Epithelial cell of proximal tubule (primary cell): ENCODE measurements at regions not wholly inside any gene's neighbourhood (a gene's known extent, or its start where the extent isn't known, plus 50 kb on each side); places are given as distances from the start of the nearest gene placed in this dataset.

Experiments
- DNase-seq: peaks from one replicate; pipeline ENCODE4 v3.0.0-alpha.2; 2011; ENCODE audit warnings: low read depth
- H3K4me3 ChIP-seq: 2 replicates; pipeline ENCODE4 v1.5.1; 2011; ENCODE audit warnings: low read depth, mild to moderate bottlenecking, low read length
- TF ChIP-seq, protein P1 (sequence below): conservative IDR thresholded peaks from 2 replicates; pipeline ENCODE4 v1.5.1; 2012; ENCODE audit warnings: low read depth, mild to moderate bottlenecking, low read length

DNA sequence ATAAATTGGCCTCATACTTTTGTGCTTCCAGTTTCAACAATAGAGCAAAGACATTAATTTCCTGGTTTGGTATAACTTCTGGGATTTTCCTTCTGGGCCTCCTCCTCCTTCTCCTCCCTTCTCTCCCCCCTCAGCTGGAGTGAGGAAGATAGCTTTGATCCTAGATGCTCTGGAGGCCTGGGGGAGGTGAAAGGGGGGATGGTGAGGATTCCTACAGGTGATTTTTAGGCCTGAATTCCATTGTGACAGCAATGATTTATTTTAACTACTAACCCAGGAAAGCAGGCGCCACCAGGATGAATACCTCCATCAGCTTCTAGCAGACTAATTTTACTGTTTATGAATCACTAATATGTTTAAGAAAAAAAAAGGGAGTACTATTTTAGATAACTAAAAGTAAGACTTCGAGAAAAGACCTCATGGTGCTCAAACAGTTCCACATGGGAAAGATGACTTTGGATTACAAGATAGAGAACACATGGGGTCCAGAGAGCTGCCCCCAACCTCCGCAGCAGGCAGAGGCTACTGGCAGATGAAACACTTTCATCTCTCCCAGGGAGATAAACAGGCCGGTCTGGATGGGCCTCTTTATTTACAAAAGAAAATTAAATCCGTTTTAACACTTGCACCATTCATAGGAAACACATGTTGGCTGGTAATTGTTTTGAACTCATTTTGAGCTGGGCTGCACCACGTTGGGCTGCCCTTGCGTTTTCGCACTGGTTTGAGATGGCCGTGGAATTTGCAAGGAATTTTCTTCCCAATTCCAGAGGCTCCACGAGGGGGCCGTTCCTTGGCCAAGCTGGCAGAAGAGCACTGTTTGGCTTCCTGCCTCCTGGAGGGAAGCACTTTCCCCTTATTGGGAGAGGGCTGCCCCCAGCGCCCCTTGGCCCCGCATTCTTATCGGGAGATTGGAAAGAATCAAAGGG lies 125.1 kb upstream of the STX18 start:
- no peak overlapping the region for H3K4me3 ChIP-seq
- no peak for DNase-seq
- TF ChIP-seq, protein P1, sequence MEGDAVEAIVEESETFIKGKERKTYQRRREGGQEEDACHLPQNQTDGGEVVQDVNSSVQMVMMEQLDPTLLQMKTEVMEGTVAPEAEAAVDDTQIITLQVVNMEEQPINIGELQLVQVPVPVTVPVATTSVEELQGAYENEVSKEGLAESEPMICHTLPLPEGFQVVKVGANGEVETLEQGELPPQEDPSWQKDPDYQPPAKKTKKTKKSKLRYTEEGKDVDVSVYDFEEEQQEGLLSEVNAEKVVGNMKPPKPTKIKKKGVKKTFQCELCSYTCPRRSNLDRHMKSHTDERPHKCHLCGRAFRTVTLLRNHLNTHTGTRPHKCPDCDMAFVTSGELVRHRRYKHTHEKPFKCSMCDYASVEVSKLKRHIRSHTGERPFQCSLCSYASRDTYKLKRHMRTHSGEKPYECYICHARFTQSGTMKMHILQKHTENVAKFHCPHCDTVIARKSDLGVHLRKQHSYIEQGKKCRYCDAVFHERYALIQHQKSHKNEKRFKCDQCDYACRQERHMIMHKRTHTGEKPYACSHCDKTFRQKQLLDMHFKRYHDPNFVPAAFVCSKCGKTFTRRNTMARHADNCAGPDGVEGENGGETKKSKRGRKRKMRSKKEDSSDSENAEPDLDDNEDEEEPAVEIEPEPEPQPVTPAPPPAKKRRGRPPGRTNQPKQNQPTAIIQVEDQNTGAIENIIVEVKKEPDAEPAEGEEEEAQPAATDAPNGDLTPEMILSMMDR, result no peak

DNA sequence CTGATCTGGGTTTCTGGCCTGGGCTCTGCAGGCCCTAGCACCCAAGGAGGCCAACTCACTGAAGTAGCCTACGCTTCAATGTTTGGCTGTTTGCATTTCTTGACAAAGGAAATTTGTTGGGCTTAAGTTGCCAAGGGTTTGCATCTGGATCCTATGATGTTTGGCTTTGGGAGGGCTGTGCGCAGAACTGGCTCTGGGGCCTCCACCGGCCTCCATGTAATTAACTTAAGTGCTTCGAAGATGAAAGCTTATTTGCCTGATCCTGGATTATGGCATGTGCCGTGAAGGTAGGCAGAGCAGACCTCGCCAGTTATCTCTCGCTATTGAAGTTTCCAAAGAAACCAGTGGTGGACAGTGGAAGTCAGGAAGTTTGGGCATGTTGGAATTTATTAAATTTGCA lies 124.3 kb upstream of the STX18 start:
- no peak overlapping the region for H3K4me3 ChIP-seq
- TF ChIP-seq, protein P1, result no peak
- no peak for DNase-seq

DNA sequence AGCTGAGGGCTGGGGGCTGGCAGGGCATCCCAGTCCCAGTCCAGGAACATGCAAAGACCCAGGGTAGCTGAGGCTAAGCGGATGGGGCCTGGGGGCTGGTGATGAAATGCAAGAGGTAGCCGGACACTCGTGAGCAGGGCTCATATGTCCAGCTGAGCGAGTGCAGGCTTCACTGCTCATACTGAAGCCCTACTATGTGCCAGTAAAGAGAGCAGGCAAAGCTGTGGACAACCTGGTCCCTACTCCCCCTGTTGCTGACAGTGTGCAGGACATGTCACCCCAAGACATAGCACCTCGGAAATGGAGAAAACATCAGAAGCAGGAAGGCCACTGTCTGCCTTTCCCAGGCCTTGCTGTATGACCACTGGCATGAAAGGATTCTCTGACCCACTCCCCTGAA lies 122.4 kb upstream of the STX18 start:
- H3K4me3 ChIP-seq, result no peak overlapping the region
- TF ChIP-seq, protein P1, result no peak
- no peak for DNase-seq

DNA sequence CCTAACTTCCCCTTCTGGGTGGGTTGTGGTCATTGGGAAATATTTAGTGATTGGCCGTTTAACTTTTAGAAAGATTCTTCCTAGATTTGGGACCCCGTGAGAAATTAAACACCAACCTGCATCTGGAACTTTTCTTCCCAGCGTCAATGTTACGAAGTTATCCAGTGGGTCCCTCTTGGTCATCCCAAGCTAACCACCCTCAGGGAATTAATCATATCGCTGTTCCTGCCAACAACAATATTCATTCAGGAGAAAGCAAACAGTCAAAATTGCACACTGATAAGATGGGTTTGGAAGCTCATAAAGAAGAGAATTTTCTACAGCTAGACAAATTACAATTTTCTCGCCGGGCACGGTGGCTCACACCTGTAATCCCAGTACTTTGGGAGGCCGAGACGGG lies 121.2 kb upstream of the STX18 start:
- DNase-seq, result no peak
- TF ChIP-seq, protein P1, result no peak

DNA sequence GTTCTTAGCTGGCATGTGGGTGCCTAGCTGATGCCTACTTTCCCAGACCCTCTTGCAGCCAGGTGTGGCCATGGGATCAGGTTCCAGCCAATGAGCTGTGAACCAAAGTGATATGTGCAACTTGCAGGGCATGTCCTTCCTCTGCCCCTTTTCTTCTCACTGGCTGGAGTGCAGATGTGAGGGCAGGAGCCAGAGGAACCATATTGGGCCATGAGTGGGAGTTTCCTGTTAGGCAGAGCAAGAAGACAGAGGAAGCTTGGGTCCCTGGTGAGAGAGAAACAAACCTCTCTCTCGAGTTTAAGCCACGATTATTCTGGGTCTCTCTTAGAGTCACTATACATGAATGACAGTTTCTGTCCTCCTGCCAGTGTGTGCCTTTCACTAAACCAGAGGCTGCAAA lies 120.4 kb upstream of the STX18 start:
- no peak for DNase-seq
- H3K4me3 ChIP-seq, result no peak overlapping the region
- TF ChIP-seq, protein P1, result no peak

More for the DNA sequence above, 121.2 kb upstream of the STX18 start:
- H3K4me3 ChIP-seq, result no peak overlapping the region

DNA sequence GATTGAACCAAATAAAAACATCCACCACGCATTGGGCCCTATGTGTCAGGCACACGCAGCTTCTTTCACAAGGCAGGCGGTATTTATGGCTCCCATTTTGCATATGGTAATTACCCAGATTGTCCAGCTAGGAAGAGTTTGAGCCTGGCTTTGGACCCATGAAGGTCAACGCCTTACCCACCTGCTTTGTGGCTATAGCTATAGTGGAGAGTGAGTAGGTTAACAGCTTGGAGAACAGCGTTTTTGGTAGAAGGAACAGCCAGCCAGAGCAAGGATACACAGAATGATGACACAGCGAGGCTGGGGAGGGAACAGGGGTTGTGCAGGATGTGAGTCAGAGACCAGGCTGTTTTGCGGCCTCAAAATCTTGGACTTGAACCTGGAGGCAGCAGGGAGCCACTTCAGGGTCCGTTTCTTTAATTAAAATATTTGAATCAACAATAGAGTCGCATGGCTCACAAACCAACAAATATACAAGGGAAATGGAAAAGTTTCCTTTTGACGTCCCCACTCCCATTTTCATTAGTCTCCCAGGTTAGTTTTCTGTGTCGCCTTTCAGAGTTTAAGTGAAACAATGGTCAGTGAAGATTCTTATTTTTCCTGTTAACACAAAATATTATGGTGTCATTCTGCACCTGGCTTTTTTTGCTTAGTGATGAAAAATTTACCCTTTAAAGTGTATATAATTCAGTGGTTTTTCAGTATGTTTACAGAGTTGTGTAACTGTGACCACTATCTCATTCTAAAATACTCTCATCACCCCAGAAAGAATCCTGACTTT lies 118.2 kb upstream of the STX18 start:
- TF ChIP-seq, protein P1, result no peak
- H3K4me3 ChIP-seq, result no peak overlapping the region
- DNase-seq, result no peak
